ENCODE measurements at regions not wholly inside any gene's neighbourhood (a gene's known extent, or its start where the extent isn't known, plus 50 kb on each side); places are given as distances from the start of the nearest gene placed in this dataset.
"Not testable (repeated sequence)": the region's sequence is repeated elsewhere in the genome, so short reads cannot be mapped to it uniquely, and the experiment has no call there.

- not testable (repeated sequence) for H3K27me3 Mint-ChIP-seq (ENCODE audit: insufficient read depth); H3K36me3 Mint-ChIP-seq (ENCODE audit: low read depth); DNase-seq; H3K4me1 Mint-ChIP-seq (ENCODE audit: low read depth); H3K4me3 Mint-ChIP-seq; H3K27ac Mint-ChIP-seq
- H3K9me3 Mint-ChIP-seq, result peaks cover 51% of the 10 kb centered on the region
Measured at GRCh38 chr15:24435075-24435820, 240.3 kb upstream of the NPAP1 start.

DNA sequence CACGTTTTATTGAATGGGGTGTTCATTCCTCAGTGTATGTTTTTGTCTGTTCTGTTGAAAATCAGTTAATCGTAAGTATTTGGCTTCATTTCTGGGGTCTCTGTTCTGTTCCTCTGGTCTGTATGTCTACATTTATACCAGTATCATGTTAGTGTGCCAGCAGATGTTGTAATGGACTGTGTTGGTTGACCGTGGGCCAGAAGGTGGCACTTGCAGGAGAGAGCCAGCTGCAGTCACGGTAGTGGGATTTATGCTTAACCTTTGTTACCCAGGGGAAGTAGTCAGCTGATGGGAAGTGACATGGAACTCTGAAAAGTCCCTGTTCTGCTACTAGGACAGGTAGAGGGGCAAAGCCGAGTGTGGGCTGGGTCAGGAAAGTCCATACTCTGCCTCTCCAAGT lies 238.3 kb upstream of the NPAP1 start:
- H3K9me3 Mint-ChIP-seq, result peaks cover 38% of the 10 kb centered on the region
- not testable (repeated sequence) for H3K4me1 Mint-ChIP-seq (ENCODE audit: low read depth); H3K4me3 Mint-ChIP-seq; DNase-seq; H3K27me3 Mint-ChIP-seq (ENCODE audit: insufficient read depth); H3K36me3 Mint-ChIP-seq (ENCODE audit: low read depth); H3K27ac Mint-ChIP-seq

DNA sequence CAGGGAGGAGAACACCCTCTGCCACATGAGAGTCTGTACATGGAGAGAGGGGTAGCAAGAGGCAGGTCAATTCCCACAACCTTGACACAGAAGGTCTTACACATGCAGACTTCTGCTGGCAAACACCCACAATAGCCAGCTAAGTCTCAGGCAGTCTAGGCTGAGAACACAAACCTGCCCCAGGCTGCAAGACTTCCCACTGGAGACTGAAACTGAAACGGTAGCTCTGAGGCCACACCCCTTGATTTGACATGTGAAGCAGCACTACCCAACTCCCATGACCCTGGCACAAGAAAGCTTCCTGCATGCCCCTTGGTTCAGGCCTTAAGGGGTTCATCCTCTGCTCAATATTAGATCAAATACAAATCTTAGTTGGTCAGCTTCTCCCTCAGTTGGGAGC lies 237.8 kb upstream of the NPAP1 start:
- not testable (repeated sequence) for DNase-seq; H3K27ac Mint-ChIP-seq; H3K4me3 Mint-ChIP-seq; H3K4me1 Mint-ChIP-seq (ENCODE audit: low read depth); H3K27me3 Mint-ChIP-seq (ENCODE audit: insufficient read depth); H3K36me3 Mint-ChIP-seq (ENCODE audit: low read depth)
- H3K9me3 Mint-ChIP-seq, result peaks cover 36% of the 10 kb centered on the region

GRCh38 chr15:24477107-24478025 lies 198.2 kb upstream of the NPAP1 start:
- H3K4me3 Mint-ChIP-seq; H3K27ac Mint-ChIP-seq; H3K4me1 Mint-ChIP-seq (ENCODE audit: low read depth); H3K27me3 Mint-ChIP-seq (ENCODE audit: insufficient read depth); DNase-seq; H3K36me3 Mint-ChIP-seq (ENCODE audit: low read depth): not testable (repeated sequence)
- H3K9me3 Mint-ChIP-seq, result peaks cover 32% of the 10 kb centered on the region

GRCh38 chr15:24485885-24486567 lies 189.5 kb upstream of the NPAP1 start:
- not testable (repeated sequence) for H3K4me3 Mint-ChIP-seq; DNase-seq; H3K4me1 Mint-ChIP-seq (ENCODE audit: low read depth); H3K36me3 Mint-ChIP-seq (ENCODE audit: low read depth); H3K27me3 Mint-ChIP-seq (ENCODE audit: insufficient read depth); H3K27ac Mint-ChIP-seq
- peaks cover 51% of the 10 kb centered on the region for H3K9me3 Mint-ChIP-seq

GRCh38 chr15:24488164-24488907 lies 187.2 kb upstream of the NPAP1 start:
- not testable (repeated sequence) for H3K36me3 Mint-ChIP-seq (ENCODE audit: low read depth); H3K4me1 Mint-ChIP-seq (ENCODE audit: low read depth); H3K27ac Mint-ChIP-seq; DNase-seq; H3K27me3 Mint-ChIP-seq (ENCODE audit: insufficient read depth); H3K4me3 Mint-ChIP-seq
- peaks cover 52% of the 10 kb centered on the region for H3K9me3 Mint-ChIP-seq

DNA sequence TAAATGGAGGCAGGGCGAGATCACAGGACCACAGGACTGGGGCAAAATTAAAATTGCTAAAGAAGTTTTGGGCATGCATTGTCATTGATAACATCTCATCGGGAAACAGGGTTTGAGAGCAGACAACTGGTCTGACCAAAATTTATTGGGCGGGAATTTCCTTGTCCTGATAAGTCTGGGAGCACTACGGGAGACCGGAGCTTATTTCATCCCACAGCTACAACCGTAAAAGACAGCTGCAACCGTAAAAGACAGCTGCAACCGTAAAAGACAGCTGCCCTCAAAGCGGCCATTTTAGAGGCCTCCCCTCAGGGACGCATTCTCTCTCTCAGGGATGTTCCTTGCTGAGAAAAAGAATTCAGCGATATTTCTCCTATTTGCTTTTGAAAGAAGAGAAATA lies 170.4 kb upstream of the NPAP1 start:
- peaks cover 24% of the 10 kb centered on the region for H3K9me3 Mint-ChIP-seq
- not testable (repeated sequence) for DNase-seq; H3K27me3 Mint-ChIP-seq (ENCODE audit: insufficient read depth); H3K27ac Mint-ChIP-seq; H3K4me3 Mint-ChIP-seq; H3K36me3 Mint-ChIP-seq (ENCODE audit: low read depth); H3K4me1 Mint-ChIP-seq (ENCODE audit: low read depth)

GRCh38 chr15:24509714-24510113 lies 165.9 kb upstream of the NPAP1 start:
- not testable (repeated sequence) for H3K36me3 Mint-ChIP-seq (ENCODE audit: low read depth); H3K4me3 Mint-ChIP-seq; H3K4me1 Mint-ChIP-seq (ENCODE audit: low read depth); DNase-seq; H3K27me3 Mint-ChIP-seq (ENCODE audit: insufficient read depth); H3K27ac Mint-ChIP-seq
- peaks cover 40% of the 10 kb centered on the region for H3K9me3 Mint-ChIP-seq

- H3K36me3 Mint-ChIP-seq (ENCODE audit: low read depth); H3K4me1 Mint-ChIP-seq (ENCODE audit: low read depth); DNase-seq; H3K27ac Mint-ChIP-seq; H3K4me3 Mint-ChIP-seq; H3K27me3 Mint-ChIP-seq (ENCODE audit: insufficient read depth): not testable (repeated sequence)
- H3K9me3 Mint-ChIP-seq, result peaks cover 45% of the 10 kb centered on the region
Measured at GRCh38 chr15:24511598-24511997, 164.0 kb upstream of the NPAP1 start.

DNA sequence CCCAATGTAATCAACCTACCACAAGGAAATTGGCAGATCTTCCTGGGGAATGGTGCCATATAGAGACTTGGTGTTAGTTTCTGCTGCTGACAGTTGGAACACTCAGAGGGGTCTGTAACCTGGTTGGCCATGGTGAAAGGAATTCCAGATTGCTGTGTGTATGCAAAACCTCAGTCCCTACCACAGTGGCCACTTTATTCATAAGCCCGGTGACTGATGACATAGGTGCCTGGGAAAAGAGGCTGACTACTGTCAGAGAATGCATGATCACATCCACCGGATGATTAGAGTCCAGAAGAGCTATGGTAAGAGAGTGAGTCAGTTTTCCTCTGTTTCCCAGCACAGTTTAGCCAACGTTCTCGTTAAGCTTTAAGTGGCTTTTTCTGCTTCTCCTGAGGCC lies 156.8 kb upstream of the NPAP1 start:
- H3K36me3 Mint-ChIP-seq (ENCODE audit: low read depth); H3K4me1 Mint-ChIP-seq (ENCODE audit: low read depth); DNase-seq; H3K27ac Mint-ChIP-seq; H3K27me3 Mint-ChIP-seq (ENCODE audit: insufficient read depth); H3K4me3 Mint-ChIP-seq: not testable (repeated sequence)
- peaks cover 40% of the 10 kb centered on the region for H3K9me3 Mint-ChIP-seq

- not testable (repeated sequence) for H3K4me3 Mint-ChIP-seq; H3K27me3 Mint-ChIP-seq (ENCODE audit: insufficient read depth); H3K36me3 Mint-ChIP-seq (ENCODE audit: low read depth); H3K27ac Mint-ChIP-seq; DNase-seq; H3K4me1 Mint-ChIP-seq (ENCODE audit: low read depth)
- peaks cover 39% of the 10 kb centered on the region for H3K9me3 Mint-ChIP-seq
Measured at GRCh38 chr15:24531235-24531634, 144.3 kb upstream of the NPAP1 start.

- not testable (repeated sequence) for H3K27ac Mint-ChIP-seq; H3K4me3 Mint-ChIP-seq; DNase-seq; H3K27me3 Mint-ChIP-seq (ENCODE audit: insufficient read depth); H3K4me1 Mint-ChIP-seq (ENCODE audit: low read depth); H3K36me3 Mint-ChIP-seq (ENCODE audit: low read depth)
- peaks cover 33% of the 10 kb centered on the region for H3K9me3 Mint-ChIP-seq
Measured at GRCh38 chr15:24534032-24534431, 141.5 kb upstream of the NPAP1 start.

DNA sequence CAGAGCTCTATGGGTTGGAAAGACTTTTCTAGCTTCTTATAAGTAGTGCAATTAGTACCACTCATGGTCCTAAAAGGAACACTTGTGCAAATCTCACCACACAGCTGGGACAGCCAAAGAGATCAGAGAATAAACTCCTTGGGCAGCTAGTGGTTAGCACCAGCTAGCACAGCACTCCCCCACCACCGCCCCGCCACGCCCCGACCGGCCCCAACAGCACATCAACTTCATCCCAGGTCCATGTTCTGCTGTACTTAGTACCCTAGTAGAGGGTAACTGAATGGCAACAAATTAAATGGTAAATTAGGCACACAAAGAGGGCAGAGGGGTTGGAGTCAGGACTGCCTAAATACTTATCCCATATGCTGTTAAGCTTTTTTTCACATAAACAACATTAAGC lies 118.3 kb upstream of the NPAP1 start:
- H3K27ac Mint-ChIP-seq; H3K4me1 Mint-ChIP-seq (ENCODE audit: low read depth); H3K4me3 Mint-ChIP-seq; H3K36me3 Mint-ChIP-seq (ENCODE audit: low read depth); DNase-seq; H3K27me3 Mint-ChIP-seq (ENCODE audit: insufficient read depth): not testable (repeated sequence)
- H3K9me3 Mint-ChIP-seq, result peaks cover 40% of the 10 kb centered on the region

Measured in HFFc6 (cell line).